NCI-H510A (cell line): ENCODE measurements at regions not wholly inside any gene's neighbourhood (a gene's known extent, or its start where the extent isn't known, plus 50 kb on each side); places are given as distances from the start of the nearest gene placed in this dataset.

Experiments used
- DNase-seq: peaks from one replicate; lab custom pipeline; 2025; lab: John Stamatoyannopoulos, UW

DNA sequence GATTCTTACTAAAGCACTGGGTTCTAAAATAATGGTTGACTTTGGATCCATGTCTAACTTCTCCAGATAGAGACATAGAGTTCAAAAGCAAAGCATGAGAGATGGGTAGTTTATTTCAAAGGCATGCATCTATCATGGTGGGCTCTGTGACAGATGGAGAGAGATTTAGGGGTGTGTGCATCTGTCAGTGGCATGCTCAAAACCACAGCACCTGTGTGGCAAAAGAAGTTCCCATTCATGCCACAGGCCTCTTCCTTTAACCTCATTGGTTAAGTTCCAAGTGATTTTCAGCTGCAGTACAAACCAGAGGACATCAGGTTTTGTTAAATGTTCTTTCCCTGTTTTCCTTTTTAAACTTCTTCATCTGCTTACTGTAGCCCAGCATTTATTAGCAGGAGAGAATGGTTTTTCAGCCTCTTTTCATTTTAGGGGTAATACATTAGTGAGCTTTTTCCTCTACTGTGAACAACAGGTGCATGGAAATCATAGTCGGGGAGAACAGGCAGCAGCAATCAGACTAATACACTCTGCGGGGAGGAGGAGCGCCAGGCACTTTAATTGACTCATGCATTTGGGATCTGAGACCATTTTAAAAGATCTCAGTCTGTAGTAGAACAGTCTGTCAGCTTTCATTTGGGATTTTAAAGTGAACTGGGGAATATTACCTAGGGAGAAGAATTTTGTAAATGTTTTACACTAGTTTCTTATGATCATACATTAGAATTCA is 52.4 kb upstream of the UPP2 start:
- DNase-seq: no peak

DNA sequence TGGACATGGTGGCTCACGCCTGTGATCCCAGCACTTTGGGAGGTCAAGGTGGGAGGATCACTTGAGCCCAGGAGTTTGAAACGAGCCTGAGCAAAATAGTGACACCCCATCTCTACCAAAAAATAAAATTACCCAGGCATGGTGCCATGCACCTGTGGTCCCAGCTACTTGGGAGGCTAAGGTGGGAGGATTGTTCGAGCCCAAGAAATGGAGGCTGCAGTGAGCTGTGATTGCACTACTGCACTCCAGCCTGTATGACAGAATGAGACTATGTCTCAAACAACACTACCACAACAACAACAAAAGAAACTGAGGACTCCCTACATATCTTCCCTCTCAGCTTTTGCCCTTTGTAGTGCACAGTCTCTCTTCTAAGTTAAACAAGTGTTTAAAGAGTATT is 53.3 kb upstream of the UPP2 start:
- no peak for DNase-seq

DNA sequence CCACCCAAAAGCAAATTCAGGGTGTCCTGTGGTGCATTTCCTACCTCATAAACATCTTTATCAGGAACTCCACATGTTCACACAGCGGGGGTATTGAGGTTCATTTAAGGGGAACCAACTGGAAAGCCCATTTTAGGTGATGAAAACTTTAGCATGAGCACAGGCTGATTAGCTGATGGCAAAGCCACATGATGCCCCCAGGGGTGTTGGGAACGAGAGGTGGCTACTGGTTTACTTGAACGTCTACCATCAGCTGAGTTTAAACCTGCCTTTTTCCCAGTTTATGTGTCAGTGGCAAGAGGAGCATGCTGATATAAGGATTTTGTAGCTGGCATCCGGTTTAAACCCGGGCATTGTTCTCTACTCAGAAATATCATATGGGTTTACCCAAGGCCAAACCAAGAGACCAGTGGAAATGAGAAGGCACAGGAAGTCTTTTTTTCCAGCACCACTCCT is 54.5 kb upstream of the UPP2 start:
- no peak for DNase-seq

DNA sequence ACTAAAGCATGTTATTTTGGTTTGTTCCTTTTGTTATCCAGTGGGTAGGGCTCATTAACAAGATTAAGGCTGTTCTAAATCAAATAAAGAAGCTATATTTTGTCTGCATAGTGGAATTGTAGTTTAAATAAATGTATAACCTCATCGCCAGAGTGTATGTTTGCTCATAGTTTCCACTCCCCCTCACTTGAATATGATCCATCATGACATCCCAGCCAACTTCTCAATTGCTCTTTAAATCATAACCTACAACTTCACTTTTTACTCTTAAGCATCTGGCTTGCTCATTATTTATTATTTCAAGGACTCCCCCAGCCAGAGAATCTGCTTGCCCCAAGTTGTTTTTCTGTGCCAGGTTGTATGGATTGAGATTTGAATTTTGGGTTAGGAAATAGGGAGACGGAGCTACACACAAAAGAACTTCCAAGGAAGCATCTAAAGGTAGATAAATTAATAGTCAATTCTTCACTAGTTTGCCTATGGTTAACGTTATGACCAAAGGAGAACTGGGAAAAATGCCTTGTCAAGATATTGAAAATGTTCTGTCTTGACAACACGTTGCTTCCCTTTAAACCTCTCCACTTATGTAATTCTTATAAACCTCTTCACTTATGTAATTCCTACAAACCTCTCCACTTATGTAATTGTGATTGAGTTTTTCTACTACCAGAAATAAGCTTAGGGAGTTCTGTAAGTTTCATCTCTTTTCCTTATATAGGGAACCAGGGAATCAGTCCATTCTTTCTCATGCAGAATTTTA is 55.4 kb upstream of the UPP2 start:
- DNase-seq: no peak

DNA sequence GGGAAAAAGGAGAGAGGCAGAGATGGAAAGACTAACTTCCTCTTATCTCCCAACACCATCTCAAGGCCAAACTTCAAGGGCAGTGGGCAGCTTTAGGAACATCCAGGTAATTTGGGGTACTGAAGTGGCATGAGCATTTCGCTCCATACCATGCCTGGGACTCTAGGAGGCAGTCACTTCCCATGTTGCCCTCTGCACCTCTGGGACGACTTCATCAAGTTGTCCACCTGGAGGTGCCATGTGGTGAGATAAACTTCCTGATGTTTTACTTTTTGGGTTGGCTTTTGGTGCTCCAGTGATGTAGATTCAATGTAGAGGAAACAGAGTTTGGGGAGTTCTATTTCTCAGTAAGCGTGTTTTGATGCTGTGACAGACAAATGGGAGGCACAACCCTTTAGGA is 56.3 kb upstream of the UPP2 start:
- no peak for DNase-seq

DNA sequence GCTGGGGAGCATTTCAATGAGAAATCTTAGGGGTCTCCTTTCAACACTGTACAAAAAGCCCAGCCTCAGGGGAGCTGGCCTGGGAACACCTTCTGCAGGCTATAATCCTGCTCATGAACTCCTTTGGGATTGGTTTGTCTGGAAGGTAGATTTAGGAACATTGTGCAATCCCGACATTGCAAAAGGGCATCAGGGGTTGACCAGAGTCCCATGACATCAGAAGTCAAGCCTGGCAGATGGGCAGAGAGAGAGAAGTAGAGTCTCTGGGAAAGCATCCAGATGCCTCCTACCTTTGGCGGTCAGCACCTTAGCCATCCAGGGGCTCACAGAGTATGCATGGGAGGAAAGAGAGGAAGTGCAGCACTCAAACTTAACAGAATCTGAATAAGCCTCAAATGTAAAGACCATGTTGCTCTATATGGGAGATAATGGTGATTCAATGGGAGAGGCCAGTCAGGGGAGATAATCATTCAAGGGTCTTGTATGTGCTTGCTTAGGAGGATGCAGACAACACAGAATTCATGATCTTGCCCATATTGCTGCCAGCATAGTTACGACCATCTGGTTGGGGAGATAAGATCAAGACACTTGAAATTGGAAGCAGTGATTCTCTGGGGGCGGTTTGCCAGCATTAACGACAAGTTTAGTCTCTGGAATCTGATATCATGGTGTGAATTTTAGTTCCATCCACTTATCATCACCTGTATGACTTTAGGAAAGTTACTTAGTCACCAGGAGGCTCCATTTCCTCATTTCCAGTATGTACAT is 58.3 kb upstream of the UPP2 start:
- no peak for DNase-seq

DNA sequence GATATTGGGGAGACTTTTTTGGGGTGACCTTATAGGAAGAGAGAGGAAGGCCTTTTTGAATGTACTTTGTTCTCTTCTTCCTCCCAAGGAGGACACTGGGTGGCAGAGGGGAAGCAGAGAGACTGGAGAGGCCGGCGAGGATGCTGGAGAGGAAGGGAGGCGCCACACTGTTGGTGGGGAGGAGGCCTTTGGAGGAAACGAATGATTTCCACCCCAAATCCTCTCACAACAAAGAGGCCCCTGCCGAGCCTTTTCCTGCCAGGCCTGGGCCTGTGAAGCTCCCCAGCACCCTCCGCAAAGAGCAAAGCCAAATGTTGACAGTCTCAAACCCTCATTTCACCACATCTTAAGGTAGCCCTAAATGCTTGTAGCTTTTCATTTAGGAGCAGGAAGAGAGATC is 59.0 kb upstream of the UPP2 start:
- no peak for DNase-seq

DNA sequence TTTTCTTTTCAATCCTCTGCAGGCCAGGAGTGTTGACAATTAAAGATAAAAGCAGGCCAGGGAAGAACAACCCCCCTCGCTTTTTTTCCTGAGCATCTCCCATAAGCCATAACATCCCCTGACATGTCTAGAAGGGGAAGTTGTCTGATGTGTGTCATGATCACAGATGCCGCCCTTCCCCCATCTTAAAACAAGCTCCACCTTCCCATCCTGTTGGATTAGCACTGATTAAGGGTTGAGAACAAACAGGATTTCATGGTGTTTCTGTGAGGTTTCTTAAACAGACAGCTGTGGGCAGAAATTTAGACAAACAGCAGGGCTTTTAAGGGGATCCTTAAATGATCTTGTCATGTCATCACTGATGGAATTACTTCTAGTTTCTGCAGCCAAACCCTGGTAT is 59.4 kb upstream of the UPP2 start:
- no peak for DNase-seq

DNA sequence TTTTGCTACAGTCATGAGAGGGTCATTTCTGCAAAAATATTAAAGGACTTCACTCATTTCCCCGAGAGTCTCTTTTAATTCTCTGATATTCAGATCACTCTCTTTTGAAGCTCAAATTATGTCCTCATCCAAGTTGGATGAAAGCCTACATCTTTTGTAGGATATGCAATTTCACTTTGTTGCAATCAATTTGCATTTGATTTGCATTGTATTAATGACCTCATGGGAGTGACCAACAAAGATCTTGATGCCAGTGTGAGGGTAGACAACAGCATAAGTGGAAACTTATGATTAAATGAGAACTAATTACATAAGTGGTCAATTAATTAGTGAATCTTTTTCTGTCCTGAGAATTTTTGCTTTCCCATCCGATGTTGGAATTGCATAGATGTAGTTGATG is 60.3 kb upstream of the UPP2 start:
- DNase-seq: no peak

DNA sequence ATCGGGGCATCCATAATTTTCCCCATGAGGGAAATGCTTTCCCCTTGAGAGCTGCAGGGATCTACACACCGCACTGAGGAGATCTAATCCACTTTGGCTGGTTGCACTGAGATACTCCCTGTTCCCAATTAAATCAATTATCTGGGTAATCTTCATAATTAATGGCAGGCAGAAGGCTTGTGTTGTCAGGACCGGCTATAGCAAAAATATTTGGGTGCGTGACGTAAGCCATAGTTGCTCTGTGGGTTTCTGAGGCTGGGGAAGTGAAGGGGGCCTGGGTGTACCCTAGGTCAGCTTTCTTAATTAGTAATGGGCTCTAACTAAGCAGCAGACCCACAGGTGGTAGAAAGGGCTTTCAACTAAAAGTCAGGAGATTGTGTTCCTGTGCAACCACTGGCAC is 62.8 kb upstream of the UPP2 start:
- no peak for DNase-seq

DNA sequence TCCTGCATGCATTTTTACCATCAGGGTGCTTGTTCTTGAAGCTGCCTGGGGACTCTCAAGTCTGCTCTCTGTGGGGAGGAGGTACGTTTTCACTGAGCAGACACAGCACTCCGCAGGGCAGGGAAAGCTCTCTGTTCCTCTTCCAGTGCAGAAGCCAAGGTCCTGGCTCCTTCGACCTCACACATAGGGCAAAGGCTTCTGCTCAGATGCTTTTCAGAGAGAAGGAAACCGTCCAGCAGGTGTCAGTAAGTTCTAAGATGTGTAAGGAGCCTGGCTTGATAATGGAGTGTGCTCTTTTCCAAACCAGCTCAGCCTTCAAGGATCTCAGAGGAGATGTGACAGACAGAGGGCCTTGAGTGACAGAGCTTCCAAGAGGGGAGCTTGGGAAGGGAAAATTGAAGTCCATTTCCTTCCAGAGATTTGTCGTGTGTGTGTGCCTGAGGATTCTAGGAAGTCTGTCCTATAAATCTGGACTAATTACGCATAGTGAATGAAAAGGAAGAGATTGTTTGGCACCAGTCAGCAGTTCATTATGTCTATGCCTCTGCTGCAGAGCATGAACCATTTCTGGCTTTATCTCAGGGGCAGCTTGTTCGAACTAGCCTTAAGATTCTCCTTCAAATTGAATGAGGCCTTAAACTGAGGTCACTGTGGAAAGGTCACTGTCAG is 67.3 kb upstream of the UPP2 start:
- DNase-seq: no peak

DNA sequence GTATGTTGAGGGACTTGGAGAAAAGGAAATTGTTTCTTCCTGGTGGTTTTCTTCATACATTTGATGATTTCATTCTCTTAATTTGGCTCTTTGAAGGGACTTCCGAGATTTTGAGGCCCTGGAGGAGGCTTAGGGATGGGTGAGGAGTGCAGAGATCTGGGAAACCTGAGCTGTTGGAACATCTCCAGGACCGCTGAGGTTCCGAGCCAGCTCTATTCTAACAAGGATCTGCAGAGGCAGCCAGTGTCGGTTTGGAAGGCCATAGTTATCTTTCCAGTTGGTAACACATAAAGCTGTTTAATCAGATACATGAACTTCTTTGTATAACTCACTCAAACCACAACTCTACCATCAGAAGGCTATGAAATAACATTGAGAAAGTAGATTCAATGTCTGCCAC is 70.3 kb upstream of the UPP2 start:
- DNase-seq: no peak

DNA sequence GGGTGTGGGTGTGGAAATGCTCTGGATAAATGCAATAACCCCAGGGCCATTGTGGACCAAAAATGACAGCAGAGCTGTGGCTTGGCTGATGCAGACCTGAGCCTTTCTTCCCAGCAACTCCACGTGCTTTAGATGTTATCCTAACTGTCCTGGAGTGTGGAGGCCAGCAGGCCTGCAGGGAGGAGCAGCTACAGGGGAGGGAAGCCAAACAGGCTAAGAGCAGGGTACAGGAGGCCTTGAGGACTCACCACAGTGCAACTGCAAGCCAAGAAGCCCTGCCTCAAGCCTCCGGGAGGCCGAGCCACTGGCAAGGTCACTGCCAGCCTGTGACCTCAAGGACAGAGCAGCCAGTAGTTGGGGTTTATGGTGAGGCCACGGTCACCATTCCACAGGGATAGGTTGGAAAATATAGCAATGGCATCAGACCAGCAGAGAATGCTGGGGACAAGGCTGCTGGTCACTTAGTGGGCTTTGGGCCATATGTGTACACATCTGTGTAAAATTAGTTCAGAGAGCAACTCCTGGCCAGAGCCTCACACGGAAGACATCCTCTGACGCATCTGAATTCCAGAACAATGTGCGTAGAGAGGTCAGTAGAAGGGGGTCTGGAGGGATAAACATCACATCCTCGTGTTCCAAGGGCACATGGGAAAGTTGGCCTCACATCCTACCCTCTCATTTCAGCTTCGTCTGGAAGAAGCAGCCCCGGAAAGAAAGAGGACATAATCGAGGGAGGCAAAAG is 76.2 kb upstream of the UPP2 start:
- no peak for DNase-seq

DNA sequence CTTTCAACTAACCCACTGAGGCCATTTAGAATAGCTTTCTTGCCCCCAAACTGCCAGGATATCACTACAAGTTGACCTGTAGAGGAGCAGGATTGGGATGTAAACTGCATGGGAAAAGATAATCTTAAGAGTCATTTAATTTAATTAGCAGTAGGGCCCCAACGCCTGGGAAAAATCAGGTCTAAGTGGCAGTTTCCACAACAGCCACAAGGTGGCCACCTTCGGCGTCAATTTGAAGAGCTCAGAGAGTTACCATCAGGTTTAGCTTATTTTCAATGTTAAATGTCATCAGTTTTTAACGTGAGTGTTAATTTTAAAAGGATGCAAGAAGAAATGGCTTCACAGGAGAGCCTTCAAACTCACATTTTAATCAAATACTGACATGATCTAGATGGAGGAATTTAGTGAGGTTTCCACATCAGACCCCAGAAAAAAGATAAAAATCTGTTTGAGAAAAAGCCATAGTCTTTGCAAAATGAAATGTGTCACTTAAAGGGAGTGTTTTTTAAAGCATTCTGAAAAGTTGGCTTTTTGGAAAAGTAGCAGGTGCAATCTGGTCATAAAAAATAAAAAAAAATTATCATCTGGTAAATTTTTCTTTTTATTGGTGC is 77.3 kb upstream of the UPP2 start:
- no peak for DNase-seq

DNA sequence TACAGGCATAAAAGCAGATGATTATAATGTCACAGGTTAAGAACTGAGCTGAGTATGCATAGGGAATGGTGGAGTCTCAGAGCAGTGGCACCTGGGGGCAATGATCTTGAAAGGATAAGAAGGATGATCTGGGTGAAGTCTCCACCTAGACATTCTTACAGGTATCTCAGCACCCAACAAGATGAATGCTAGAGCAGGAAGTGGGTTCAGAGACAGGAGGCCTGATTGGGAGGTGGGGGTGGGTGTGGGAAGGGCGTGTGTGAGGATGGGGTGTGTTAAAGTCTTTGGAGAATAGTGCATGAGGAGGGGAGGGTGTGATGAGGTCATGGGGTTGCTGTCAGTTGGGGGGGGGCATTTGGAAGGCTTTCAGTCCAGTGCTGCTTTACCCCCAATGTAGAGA is 78.8 kb upstream of the UPP2 start:
- DNase-seq: no peak

DNA sequence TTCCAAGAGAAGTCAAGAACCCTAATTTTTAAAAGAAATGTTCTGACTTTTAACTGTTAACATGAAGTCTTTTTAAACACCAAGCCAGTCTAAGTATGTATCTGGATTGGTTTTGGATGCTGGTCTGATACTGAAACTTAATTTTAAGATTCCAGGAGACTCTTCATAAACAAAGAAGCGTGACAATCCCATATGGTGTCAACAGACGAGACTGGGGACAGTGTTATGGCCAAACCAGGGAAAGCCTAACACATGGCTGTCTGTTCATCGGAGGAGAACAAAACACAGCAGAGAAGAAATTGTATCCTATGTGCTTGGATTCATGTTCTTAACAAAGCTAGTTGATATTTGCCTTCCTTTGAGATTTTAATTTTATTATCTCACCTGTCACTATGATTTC is 80.5 kb upstream of the UPP2 start:
- DNase-seq: no peak

DNA sequence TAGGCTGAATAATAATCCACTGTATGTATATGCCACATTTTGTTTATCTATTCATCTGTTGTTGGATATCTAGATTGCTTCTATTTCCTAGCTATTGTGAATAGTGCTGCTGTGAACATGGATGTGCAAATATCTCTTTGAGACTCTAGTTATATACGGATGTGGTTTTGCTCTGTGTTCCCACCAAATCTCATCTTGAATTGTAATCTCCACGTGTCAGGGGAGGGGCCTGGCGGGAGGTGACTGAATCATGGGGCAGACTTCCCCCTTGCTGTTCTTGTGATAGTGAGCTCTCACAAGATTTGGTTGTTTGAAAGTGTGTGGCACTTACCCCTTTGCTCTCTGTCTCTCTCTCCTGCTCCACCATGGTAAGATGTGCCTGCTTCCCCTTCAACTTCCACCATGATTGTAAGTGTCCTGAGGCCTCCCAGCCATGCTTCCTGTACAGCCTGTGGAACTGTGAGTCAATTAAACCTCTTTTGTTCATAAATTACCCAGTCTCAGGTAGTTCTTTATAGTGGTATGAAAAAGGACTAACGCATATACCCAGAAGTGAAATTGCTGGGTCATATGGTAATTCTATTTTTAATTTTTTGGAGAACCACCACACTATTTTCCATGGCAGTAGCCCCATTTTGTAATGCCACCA is 86.1 kb upstream of the UPP2 start:
- DNase-seq: no peak

DNA sequence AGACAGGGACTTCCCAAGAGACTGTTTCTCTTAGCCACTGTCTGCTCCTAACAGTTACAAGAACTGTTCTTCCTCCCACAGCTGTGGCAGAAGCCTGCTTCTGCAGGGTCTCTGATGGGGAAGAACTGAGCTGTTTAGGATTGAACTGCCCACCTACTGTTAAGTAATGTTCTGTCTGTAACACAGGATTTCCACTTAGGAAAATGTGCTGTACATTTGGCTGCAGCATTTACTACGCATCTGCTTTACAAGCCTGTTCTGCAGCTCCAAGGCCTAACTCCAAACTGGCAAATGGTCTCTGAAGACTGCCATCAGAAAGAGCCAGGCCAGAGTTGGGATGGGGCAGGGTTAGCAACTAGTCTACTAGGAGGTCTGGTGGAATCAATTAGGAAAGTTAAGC is 87.8 kb upstream of the UPP2 start:
- DNase-seq: no peak

DNA sequence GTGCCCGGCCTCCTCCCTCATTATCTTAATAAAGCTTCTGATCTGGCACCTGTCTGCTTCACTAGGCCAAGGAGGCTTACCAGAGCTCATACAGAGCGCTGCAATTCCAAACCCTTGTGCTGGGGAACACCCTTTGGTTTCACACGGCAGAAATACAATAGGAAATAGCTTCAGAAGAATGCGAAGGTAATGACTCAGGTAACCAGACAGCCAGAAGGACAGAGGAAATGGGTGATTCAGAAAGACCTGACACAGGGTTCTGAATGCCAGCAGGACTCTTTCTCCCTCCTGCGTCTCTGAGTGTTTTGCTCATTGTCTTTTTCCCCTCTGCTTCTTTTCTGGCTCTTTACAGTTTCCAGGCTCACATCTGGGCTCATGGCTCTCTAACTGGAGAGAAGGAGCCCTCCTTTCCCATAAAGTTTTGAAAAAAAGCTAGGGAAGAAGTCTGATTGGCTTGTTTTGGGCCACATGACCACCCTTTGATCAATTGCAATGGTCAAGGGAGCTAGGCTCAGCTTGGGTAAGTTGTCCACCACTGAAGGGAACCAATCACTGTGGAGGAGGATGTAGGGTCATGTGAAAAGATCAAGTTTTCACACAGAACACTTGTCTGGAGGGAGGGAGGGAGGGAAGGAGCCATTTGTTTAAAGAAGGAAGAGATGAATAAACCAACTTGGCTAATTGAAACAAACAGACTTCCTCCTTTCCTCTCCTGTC is 90.5 kb upstream of the UPP2 start:
- DNase-seq: no peak

DNA sequence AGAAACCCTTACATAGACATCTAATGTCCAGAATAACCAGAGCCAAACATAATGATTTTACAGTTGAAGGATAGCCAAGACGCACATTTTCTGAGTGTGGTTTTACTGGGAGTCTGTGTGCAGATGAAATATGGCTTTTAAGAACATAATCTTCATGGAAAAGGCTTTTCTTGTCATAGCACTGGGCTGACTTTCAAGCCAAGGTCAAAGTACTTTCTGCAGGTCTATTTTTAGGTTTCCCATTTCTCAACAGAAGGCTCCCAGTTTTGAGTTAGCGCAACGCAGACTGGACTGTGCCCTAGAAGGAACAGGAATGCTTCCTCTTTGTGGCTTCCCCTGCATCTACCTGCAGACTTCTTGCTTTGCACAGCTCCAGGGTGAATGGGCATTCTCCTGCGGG is 92.3 kb upstream of the UPP2 start:
- no peak for DNase-seq
